ENCODE measurements at regions not wholly inside any gene's neighbourhood (a gene's known extent, or its start where the extent isn't known, plus 50 kb on each side); places are given as distances from the start of the nearest gene placed in this dataset.
"Not testable (repeated sequence)": the region's sequence is repeated elsewhere in the genome, so short reads cannot be mapped to it uniquely, and the experiment has no call there.

- DNase-seq (ENCODE audit: low read depth), result no peak
- TF ChIP-seq POLR2A (IDR thresholded peaks at IDR 0.05; ENCODE audit: extremely low read depth, insufficient read length), result no peak
- TF ChIP-seq MYC (IDR thresholded peaks at IDR 0.05; ENCODE audit: low read depth, low read length), result no peak
- TF ChIP-seq, protein P1, sequence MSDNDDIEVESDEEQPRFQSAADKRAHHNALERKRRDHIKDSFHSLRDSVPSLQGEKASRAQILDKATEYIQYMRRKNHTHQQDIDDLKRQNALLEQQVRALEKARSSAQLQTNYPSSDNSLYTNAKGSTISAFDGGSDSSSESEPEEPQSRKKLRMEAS (IDR thresholded peaks at IDR 0.05; ENCODE audit: low read depth, low read length), result no peak
- TF ChIP-seq, protein P2, sequence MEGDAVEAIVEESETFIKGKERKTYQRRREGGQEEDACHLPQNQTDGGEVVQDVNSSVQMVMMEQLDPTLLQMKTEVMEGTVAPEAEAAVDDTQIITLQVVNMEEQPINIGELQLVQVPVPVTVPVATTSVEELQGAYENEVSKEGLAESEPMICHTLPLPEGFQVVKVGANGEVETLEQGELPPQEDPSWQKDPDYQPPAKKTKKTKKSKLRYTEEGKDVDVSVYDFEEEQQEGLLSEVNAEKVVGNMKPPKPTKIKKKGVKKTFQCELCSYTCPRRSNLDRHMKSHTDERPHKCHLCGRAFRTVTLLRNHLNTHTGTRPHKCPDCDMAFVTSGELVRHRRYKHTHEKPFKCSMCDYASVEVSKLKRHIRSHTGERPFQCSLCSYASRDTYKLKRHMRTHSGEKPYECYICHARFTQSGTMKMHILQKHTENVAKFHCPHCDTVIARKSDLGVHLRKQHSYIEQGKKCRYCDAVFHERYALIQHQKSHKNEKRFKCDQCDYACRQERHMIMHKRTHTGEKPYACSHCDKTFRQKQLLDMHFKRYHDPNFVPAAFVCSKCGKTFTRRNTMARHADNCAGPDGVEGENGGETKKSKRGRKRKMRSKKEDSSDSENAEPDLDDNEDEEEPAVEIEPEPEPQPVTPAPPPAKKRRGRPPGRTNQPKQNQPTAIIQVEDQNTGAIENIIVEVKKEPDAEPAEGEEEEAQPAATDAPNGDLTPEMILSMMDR (IDR thresholded peaks at IDR 0.05; ENCODE audit: low read depth, low read length), result no peak
- no peak overlapping the region for H3K4me3 ChIP-seq (ENCODE audit: low read depth, low read length)
These were observed 1379.9 kb downstream of the UQCRFS1 start for GRCh38 chr19:27833031-27833430.

DNA sequence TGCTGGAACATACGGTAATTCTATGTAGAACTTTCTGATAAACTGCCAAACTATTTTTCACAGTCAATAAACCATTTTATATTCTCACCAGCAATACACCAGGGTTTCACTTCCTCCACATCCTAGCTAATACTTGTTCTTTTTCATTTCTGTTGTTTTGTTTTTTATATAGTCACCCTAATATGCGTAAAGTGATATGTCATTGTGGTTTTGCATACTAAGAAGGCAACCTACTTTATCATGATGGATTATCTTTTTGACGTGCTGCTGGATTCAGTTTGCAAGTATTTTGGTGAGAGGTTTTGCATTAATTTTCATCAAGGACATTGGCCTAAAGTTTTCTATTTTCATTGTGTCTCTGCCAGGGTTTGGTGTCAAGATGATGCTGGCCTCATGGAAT is 1384.1 kb downstream of the UQCRFS1 start:
- H3K4me3 ChIP-seq (ENCODE audit: low read depth, low read length), result no peak overlapping the region
- DNase-seq (ENCODE audit: low read depth), result no peak
- TF ChIP-seq POLR2A (IDR thresholded peaks at IDR 0.05; ENCODE audit: extremely low read depth, insufficient read length) (no peak), MYC (IDR thresholded peaks at IDR 0.05; ENCODE audit: low read depth, low read length) (no peak)
- TF ChIP-seq, protein P2 (IDR thresholded peaks at IDR 0.05; ENCODE audit: low read depth, low read length), result no peak

DNA sequence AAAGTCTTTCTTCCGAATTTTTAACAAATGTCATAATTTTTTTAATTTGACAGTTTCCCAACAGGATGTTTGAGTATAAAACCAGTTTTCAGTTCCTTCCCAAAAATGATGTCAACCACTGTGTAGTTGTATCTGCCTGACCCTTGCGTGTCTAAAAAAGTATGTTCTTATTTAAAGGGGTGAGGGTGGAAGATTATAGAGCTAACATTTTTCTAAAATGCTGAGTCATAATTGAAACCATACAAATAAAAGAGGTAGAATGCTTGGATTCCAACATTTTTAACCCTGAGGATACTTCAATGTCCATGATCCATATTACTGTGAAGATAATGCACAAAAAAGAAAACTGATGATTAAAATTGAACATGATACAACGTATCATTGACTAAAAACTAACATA is 1388.8 kb downstream of the UQCRFS1 start:
- no peak overlapping the region for H3K4me3 ChIP-seq (ENCODE audit: low read depth, low read length)
- no peak for TF ChIP-seq MYC (IDR thresholded peaks at IDR 0.05; ENCODE audit: low read depth, low read length)
- TF ChIP-seq POLR2A (IDR thresholded peaks at IDR 0.05; ENCODE audit: extremely low read depth, insufficient read length), result no peak
- TF ChIP-seq, protein P2 (IDR thresholded peaks at IDR 0.05; ENCODE audit: low read depth, low read length), result no peak
- TF ChIP-seq, protein P1 (IDR thresholded peaks at IDR 0.05; ENCODE audit: low read depth, low read length), result no peak
- DNase-seq (ENCODE audit: low read depth), result no peak

- TF ChIP-seq POLR2A (IDR thresholded peaks at IDR 0.05; ENCODE audit: extremely low read depth, insufficient read length) (no peak), MYC (IDR thresholded peaks at IDR 0.05; ENCODE audit: low read depth, low read length) (no peak)
- TF ChIP-seq, protein P2 (IDR thresholded peaks at IDR 0.05; ENCODE audit: low read depth, low read length), result no peak
- TF ChIP-seq, protein P1 (IDR thresholded peaks at IDR 0.05; ENCODE audit: low read depth, low read length), result no peak
- H3K4me3 ChIP-seq (ENCODE audit: low read depth, low read length), result no peak overlapping the region
- DNase-seq (ENCODE audit: low read depth), result no peak
These were observed 1390.6 kb downstream of the UQCRFS1 start for GRCh38 chr19:27822336-27822735.

DNA sequence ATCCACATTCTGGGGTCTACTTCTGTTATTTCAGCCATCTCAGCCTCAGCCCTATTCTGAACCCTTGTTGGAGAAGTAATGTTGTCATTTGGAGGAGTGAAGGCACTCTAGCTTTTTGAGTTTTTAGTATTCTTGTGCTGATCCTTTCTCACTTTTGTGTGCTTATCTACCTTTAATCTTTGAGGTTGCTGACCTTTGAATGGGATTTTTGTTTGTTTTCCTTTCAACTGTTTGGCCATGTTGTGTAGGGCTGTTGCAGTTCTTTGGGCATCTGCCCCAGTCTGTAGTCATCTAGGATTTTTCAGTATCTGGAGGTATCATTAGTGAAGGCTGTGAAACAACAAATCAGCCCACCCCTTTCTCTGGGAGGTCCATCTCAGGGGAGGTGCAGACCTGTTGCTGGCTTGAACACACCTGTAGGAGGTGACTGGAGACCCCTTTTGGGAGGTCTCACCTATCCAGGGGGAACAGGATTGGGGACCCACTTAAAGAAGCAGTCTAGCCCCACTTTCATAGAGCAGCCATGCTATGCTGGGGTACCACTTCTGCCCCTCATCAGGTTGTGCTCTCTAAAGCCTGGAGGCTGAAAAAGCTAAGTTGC is 1391.4 kb downstream of the UQCRFS1 start:
- TF ChIP-seq, protein P1 (IDR thresholded peaks at IDR 0.05; ENCODE audit: low read depth, low read length), result no peak
- TF ChIP-seq, protein P2 (IDR thresholded peaks at IDR 0.05; ENCODE audit: low read depth, low read length), result no peak
- no peak for TF ChIP-seq MYC (IDR thresholded peaks at IDR 0.05; ENCODE audit: low read depth, low read length)
- no peak for TF ChIP-seq POLR2A (IDR thresholded peaks at IDR 0.05; ENCODE audit: extremely low read depth, insufficient read length)

GRCh38 chr19:27815985-27816384 is 1397.0 kb downstream of the UQCRFS1 start:
- H3K4me3 ChIP-seq (ENCODE audit: low read depth, low read length), result no peak overlapping the region
- TF ChIP-seq, protein P2 (IDR thresholded peaks at IDR 0.05; ENCODE audit: low read depth, low read length), result no peak
- TF ChIP-seq, protein P1 (IDR thresholded peaks at IDR 0.05; ENCODE audit: low read depth, low read length), result no peak
- TF ChIP-seq MYC (IDR thresholded peaks at IDR 0.05; ENCODE audit: low read depth, low read length) (no peak), POLR2A (IDR thresholded peaks at IDR 0.05; ENCODE audit: extremely low read depth, insufficient read length) (no peak)
- no peak for DNase-seq (ENCODE audit: low read depth)

More for the DNA sequence above, 1391.4 kb downstream of the UQCRFS1 start:
- H3K4me3 ChIP-seq (ENCODE audit: low read depth, low read length), result no peak overlapping the region
- no peak for DNase-seq (ENCODE audit: low read depth)

- DNase-seq (ENCODE audit: low read depth); H3K4me3 ChIP-seq (ENCODE audit: low read depth, low read length): not testable (repeated sequence)
These were observed 1398.1 kb downstream of the UQCRFS1 start for GRCh38 chr19:27814834-27815233.

GRCh38 chr19:27814274-27814673 is 1398.7 kb downstream of the UQCRFS1 start:
- H3K4me3 ChIP-seq (ENCODE audit: low read depth, low read length); DNase-seq (ENCODE audit: low read depth): not testable (repeated sequence)
